Right forelimb (tissue), 1 donor: ENCODE measurements at regions not wholly inside any gene's neighbourhood (a gene's known extent, or its start where the extent isn't known, plus 50 kb on each side); places are given as distances from the start of the nearest gene placed in this dataset.
"Not testable (repeated sequence)": the region's sequence is repeated elsewhere in the genome, so short reads cannot be mapped to it uniquely, and the experiment has no call there.

ENCODE experiments used
- DNase-seq: peaks from one replicate; pipeline ENCODE4 v3.0.0-alpha.2; 2018

- DNase-seq, result no peak
Measured at GRCh38 chr6:159520002-159520401, 173.0 kb downstream of the SOD2 start.

GRCh38 chr6:159515811-159516210 lies 177.2 kb downstream of the SOD2 start:
- not testable (repeated sequence) for DNase-seq

- no peak for DNase-seq
Measured at GRCh38 chr6:159513914-159514313, 179.1 kb downstream of the SOD2 start.

GRCh38 chr6:159513074-159513720 lies 179.8 kb downstream of the SOD2 start:
- no peak for DNase-seq

- no peak for DNase-seq
Measured at GRCh38 chr6:159512571-159512970, 180.5 kb downstream of the SOD2 start.

GRCh38 chr6:159512104-159512503 lies 180.9 kb downstream of the SOD2 start:
- DNase-seq, result no peak

- DNase-seq, result no peak
Measured at GRCh38 chr6:159510141-159510540, 182.9 kb downstream of the SOD2 start.

- no peak for DNase-seq
Measured at GRCh38 chr6:159508931-159509330, 184.1 kb downstream of the SOD2 start.

- no peak for DNase-seq
Measured at GRCh38 chr6:159506048-159506447, 187.0 kb downstream of the SOD2 start.

GRCh38 chr6:159505140-159505922 lies 187.7 kb downstream of the SOD2 start:
- peak; percentile 83 for DNase-seq

- DNase-seq, result no peak
Measured at GRCh38 chr6:159501558-159501957, 191.5 kb downstream of the SOD2 start.

- DNase-seq, result no peak
Measured at GRCh38 chr6:159499034-159499433, 194.0 kb downstream of the SOD2 start.

GRCh38 chr6:159494586-159494972 lies 198.5 kb downstream of the SOD2 start:
- DNase-seq, result no peak

GRCh38 chr6:159493898-159494585 lies 199.0 kb downstream of the SOD2 start:
- no peak for DNase-seq

GRCh38 chr6:159493231-159493897 lies 199.7 kb downstream of the SOD2 start:
- no peak for DNase-seq

GRCh38 chr6:159490298-159490937 lies 202.6 kb downstream of the SOD2 start:
- no peak for DNase-seq

- no peak for DNase-seq
Measured at GRCh38 chr6:159487636-159488035, 205.4 kb downstream of the SOD2 start.

GRCh38 chr6:159483259-159483658 lies 209.8 kb downstream of the SOD2 start:
- no peak for DNase-seq

GRCh38 chr6:159481897-159482296 lies 211.1 kb downstream of the SOD2 start:
- no peak for DNase-seq

GRCh38 chr6:159480471-159480870 lies 212.6 kb downstream of the SOD2 start:
- DNase-seq, result no peak

GRCh38 chr6:159479146-159479545 lies 213.9 kb downstream of the SOD2 start:
- DNase-seq, result no peak

GRCh38 chr6:159473475-159474263 lies 219.4 kb downstream of the SOD2 start:
- peak; percentile 50 for DNase-seq
